HG03060 (cell line): ENCODE measurements at regions not wholly inside any gene's neighbourhood (a gene's known extent, or its start where the extent isn't known, plus 50 kb on each side); places are given as distances from the start of the nearest gene placed in this dataset.
"Not testable (repeated sequence)": the region's sequence is repeated elsewhere in the genome, so short reads cannot be mapped to it uniquely, and the experiment has no call there.

ENCODE experiments used
- ATAC-seq: cut with Tn5 transposase; IDR thresholded peaks from one replicate; pipeline ENCODE4 v1.9.1; 2021; ENCODE audit warnings: low read depth, moderate number of reproducible peaks; ENCODE audit not compliant: unreplicated experiment

GRCh38 chrX:45845142-45845541, 644.5 kb upstream of the DIPK2B start:
- ATAC-seq = no peak

DNA sequence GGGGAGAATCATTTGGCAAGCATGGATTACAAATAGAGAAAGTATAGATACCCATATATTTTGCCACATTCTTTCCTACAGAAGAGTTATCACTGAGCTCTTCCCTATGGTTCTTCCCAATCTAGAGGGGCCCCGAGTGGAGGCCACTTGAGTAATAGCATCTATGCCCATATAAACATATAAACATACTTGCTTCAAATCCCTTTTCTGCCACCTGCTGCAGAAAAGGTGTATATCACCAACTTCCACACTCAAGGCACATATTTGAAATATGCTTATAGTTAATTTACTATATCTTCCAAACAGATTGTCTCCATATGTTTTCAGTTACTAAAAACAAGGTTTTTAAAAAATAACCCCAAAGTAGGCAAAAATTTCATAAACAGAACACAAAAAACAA, 642.8 kb upstream of the DIPK2B start:
- ATAC-seq = no peak

DNA sequence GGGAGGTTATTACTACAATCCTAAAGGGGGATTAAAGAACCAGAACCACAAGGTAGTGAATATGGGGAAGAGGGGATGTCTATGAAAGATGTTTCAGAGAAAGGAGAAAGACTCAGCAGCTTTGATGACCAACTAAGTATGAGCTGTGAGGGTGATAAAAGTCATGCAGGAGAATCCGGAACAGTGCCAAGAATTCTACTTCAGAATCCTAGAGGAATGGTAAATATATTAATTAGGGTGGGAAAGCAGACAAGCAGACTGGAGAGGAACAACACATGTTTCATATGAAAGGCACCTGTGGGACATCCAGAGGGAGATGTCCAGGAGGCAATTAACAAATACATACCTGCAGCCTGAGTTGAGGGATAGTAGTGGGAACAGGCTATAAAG, 642.2 kb upstream of the DIPK2B start:
- no peak for ATAC-seq

DNA sequence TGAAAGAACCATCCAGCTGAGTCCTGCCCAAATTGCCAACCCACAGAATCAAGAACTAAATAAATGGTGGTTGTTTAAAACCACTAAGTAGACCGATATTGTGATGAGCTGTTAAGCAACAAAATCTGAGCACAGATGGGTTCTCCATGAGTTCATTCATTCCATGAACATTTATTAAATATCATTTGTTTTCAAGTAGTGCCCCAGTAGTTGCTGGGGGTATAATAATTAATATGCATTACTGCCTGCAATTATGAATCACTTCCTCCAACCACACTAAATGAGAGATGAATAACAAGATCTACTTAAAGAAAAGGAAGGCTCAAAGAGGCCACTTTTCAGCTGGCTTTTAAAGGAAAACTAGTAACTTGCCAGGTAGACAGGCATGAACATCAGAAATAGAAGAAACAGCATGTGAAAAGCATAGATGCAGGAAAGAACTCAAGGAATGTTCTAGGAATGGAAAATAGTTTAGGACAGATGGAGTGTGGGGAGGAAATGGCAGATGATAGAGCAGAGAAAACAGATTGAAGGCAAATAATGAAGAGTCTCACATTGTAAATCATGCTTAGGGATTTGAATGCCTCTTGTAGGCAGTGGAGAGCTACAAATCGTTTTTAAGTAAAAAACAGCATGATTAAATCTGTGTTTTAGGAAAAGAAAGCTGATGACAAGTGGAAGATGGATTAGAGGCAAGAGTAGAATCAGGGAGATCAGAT, 641.7 kb upstream of the DIPK2B start:
- no peak for ATAC-seq

DNA sequence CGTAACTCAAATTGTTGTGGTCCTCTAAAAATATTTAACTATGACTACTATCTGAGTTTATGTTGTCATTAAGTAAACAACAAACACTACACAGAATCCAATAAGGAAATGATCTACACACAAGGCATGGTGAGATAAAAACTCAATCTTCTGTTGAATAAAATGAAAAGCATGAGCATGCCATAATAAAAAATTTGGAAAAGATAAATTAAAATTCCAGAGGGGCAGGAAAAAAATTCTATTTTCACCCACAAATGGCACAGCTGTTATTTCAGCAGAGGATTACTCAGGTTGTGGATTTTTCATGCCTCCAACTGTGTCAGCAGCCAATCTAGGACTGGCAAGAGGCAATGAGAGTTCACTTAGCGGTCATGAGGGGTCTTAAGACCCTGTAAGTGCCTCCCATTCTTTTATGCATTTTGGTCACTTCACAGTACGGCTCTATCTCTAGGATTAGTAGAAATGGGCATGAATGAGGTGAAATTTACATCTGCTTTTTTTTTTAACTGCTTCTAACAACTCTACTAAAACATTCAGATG, 639.8 kb upstream of the DIPK2B start:
- ATAC-seq = no peak

GRCh38 chrX:45830343-45830742, 629.7 kb upstream of the DIPK2B start:
- ATAC-seq = no peak

DNA sequence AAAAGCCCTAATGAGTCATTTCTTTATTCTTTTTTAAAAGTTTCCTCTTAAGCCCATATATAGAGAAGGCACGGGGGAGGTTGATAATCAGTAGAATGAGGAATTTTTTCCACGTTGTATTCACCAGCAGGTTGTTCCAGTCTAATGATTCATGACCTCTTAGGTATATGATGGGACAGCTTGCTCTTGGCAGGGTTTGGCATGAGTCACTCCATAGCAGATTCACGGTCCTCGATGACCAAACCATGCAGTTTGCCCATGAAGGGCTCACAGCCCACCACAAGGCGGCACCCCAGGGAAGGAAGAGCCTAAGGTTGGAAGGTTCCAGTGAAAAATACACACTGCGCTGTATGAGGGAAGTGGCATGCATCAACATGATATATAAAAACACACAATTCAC, 623.8 kb upstream of the DIPK2B start:
- no peak for ATAC-seq

GRCh38 chrX:45823536-45823935, 622.9 kb upstream of the DIPK2B start:
- ATAC-seq = no peak

DNA sequence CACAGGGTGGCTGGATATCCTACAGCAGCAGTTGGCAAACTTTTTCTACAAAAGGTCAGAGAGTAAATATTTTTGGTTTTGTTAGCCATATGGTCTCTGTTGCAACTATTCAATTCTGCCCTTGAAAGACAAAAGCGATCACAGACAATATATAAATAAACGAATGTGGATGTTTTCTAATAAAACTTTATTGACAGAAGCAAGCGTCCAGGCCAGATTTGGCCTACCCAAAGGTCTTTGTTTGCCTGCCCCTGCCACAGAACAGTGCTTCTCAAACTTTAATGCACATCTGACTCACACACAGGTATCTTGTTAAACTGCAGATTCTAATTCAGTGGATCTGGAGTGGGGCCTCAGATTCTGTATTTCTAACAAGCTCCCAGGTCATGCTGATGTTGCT, 621.4 kb upstream of the DIPK2B start:
- ATAC-seq = no peak

DNA sequence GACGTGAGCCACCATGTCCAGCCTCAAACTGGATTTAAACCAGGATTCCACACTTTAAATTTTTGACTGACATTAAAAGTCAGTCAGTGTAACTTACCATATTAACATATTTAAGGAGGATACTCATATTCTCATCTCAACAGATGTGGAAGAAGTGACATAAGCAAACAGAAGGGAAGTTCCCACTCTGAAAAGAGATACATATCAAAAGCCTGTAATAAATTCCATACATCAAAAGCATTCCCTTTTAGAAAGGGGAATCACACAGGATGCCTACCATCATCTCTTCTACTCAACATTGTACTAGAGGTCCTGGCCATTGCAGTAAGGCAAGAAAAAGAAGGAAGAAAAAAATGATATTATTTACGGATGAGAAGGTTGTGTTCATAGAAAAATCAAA, 618.2 kb upstream of the DIPK2B start:
- no peak for ATAC-seq

DNA sequence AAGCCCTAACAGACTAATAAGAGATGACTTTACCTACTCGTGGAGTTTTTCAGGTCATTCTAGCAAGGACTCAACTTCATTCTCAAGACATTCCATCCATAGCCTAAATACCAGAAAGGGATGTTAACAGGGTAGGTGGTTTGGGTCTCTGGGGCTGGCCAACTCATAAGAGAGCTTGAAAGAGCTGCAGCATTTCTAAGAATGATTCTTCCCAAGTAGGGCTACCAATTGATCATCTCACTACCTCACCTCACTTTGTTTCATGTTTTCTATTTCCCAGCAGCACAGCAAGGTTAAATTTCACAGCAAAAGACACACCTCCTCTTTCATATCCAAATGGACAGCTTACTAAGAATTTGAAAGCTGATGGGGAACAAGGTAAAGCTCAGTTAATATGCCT, 614.8 kb upstream of the DIPK2B start:
- no peak for ATAC-seq

- no peak for ATAC-seq
These were observed 610.6 kb upstream of the DIPK2B start for GRCh38 chrX:45811326-45811725.

DNA sequence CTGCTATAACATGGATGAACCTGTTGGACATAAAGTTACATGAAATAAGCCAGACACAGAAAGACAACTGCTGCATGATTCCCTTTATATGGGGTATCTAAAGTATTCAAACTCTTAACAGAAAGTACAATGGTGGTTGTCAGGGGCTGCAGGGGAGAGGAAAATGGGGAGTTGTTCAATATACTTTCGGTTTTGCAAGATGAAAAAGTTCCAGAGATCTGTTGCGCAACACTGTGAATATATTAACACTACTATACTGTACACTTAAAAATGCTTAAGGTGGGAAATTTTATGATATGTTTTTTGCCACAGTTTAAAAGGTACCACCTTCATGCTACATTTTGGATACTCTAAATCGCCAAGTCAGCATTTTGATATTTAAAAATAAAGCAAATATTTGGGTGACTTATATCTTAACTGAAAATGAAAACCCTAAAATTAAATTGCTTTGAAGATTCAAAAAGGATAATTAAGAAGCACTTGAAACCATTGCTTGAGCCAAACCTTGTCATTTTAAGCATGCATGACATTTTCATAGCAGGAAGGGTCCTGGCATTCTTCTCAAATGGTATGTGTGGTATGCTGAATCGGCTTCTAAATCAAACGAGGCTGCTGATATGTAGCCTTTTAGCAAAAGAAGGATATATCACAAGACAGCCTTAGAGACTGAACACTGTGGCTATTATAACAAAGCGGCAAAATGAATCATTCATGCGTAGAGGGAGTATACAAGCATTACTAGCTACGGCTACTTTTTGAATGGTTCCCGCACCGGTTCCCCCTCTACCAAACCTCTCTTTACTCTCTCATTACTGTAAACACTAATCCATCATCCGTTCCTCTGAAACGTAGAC, 607.1 kb upstream of the DIPK2B start:
- no peak for ATAC-seq

DNA sequence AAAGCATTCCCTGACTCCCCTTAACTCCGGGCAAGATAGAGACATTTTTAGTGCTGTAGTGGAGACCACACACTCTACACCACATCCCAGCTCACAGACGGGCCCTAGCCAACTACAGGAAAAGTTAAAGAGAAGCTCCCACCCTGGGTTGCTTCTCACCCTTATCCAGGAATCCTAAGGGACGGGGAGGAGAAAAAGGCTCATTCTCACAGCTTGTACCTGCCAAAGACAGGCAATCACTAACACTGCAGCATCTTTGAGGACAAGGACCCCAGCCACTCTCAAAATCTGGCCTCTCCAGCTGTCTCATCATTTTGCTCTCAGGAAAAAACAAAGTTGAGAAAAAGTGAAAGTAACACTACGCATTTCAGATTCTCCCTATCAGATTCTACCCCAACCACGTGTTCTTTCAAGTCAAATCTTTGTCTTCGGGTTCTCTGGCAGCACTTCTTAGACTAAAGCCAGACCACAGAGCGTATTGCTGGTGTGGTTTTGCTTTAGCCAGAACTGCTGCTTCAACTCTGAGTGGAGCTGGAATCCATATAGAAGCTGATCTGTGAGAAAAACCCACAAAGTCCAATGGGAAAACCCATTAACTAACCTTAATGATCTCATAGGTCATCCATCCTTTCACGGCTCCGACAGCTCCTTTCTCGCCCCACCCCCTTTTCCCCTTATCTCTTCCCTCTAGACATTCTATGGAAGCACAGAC, 605.9 kb upstream of the DIPK2B start:
- ATAC-seq = no peak

DNA sequence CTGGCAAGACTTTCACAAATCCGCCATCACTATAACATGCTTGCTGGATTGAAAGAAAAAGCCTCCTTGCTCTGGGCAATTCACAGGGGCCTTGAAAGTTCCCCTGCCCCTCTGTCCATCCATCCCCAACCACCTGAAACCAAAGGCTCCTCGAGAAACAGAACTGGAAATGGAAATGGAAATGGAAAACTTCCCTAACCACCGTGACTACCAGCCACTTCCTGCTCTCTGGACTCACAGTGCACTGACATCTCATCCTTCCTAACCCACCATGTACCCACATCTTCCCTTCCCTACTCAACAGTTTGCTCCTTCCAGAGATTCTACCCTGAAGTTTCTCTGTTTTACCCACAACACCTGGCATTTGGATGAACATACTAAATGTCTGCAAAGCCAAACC, 603.6 kb upstream of the DIPK2B start:
- no peak for ATAC-seq

- no peak for ATAC-seq
These were observed 602.8 kb upstream of the DIPK2B start for GRCh38 chrX:45803383-45803921.

- no peak for ATAC-seq
These were observed 600.9 kb upstream of the DIPK2B start for GRCh38 chrX:45801554-45801953.

DNA sequence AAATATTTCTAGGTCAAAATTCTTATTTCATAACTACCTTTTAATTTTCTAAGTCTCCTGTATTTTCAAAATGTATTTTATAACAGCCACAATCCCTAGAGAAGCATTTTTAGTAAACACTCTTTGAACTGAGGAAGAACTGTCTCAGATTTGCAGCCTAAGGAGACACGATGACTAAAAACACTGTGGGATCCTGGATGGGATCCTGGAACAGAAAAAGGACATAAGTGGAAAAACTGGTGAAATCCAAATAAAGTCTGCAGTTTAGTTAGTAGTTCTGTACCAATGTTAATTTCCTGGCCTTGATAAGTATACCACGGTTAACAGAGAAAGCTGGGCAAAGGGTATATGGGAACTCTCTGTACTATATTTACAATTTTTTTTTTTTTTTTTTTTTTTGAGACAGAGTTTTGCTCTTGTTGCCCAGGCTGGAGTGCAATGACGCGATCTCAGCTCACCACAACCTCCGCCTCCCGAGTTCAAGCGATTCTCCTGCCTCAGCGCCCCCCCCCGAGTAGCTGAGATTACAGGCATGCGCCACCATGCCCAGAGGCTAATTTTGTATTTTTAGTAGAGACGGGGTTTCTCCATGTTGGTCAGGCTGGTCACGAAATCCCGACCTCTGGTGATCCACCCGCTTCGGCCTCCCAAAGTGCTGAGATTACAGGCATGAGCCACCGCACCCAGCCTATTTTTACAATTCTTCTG, 600.2 kb upstream of the DIPK2B start:
- ATAC-seq = not testable (repeated sequence)

GRCh38 chrX:45799576-45799975, 598.9 kb upstream of the DIPK2B start:
- no peak for ATAC-seq

DNA sequence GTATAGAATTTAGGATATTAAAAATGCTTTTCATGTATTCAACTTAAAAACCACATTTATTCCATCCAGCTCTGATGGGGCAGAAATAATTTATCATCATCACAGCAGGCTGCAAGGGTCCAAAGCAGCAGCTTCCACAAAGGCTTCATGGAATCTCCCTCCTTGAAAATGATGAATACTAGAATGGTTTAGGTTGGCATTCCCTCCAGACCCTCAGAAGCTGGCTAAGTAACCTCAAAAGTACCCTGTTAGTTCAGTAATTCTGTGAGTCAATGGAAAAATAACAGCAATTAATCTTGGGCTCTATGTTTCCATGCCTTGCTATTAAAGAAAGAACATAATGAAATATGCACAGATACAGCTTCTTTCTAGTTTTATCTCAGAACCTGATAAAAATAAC, 594.9 kb upstream of the DIPK2B start:
- no peak for ATAC-seq
